GM19324 (cell line): ENCODE measurements at regions not wholly inside any gene's neighbourhood (a gene's known extent, or its start where the extent isn't known, plus 50 kb on each side); places are given as distances from the start of the nearest gene placed in this dataset.
"Not testable (repeated sequence)": the region's sequence is repeated elsewhere in the genome, so short reads cannot be mapped to it uniquely, and the experiment has no call there.

Experiments
- ATAC-seq: cut with Tn5 transposase; IDR thresholded peaks from one replicate; pipeline ENCODE4 v1.9.1; 2021; ENCODE audit warnings: mild to moderate bottlenecking, moderate library complexity; ENCODE audit not compliant: unreplicated experiment, low FRiP score

DNA sequence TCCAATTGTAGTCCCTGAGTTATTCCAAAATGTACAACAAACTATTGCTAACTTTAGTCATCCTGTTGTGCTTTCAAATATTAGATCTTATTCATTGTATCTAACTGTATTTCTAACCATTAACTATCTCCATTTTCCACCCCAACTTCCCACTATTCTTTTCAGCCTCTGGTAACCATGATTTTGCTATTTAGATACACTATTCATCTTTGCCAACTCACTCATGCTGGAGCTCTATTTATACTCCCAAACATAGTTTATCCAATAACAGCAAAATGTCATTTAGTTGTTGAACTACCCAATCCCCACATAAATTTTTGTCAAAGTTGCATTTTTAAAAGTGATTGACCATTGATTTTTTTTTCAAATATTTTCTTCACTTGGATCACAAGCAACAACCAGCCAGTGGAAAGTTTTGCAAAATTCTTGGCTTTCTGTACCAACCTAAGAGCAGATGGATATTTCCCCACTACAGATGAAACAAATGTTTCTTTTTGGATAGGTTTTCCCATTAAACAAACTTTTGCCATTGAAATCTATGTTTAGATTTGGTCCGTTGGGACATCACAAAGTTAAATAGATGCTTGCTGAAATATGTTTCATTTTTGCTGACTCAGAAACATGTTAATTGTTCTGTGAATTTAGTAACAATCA is 866.0 kb downstream of the LTN1 start:
- no peak for ATAC-seq

DNA sequence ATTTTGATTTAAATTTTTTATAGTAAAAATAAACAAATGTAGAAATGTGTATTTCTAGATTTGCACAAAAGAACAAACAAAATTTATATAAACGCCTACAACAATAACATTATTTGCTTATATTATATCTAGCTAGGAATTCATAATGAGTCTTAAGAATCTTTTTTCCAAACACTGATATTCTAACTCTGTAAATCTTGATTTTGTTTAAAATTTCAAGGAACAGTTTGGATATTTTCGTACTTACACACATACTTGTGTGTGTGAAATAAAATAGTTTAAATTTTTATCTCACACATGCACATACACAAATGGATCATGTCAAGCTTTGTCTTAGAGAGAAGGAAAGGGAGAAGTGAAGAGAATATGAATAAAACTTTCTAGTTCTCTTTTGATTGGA is 868.1 kb downstream of the LTN1 start:
- ATAC-seq = no peak

DNA sequence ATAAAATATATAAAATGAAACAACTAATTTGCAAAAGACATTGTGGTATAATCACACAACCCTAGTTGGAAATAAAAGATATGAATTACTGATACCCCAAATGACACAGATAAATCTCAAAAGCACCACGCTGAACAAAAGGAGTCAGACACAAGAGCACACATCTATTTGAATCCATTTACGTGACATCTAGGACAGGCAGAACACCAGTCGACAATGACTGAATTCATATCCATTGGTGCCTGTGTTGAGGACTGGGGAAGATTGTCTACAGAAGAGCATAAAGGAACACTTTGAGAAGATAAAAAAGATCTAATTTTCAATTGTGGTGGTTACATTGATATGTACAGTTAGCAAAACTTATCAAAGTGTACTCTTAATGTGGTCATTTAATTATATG is 874.1 kb downstream of the LTN1 start:
- no peak for ATAC-seq

DNA sequence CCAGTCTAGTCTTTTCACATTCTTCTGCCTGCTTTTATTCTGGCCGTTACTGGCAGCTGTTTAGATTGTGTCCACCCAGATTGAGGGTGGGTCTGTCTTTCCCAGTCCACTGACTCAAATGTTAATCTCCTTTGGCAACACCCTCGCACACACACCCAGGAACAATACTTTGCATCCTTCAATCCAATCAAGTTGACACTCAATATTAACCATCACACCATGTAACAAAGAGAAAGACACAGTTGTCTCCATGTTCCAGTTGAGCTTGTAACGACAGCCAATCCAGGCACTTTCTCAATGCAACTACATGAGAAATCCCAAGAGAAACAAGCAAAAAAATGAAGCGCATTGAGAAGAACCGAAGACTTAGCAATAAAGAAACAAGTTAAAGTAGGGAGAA is 877.7 kb downstream of the LTN1 start:
- ATAC-seq = not testable (repeated sequence)

DNA sequence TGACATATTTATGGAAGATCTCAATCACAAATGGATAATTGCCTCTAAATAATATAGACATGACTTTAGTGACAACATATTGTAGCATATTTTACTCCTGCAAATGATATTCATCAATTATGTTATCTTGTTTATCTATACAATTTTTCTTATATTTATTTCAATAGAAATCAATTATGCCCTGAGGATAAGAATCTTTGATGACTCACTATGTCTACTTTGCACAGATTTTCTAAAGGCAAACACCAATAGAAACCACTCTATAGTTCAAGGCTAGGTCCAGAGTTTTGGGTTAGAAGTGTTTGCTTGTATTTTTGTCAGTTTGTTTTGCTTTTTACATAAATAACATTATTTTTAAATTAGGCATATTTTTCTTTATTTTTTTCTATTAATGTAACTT is 879.0 kb downstream of the LTN1 start:
- ATAC-seq = no peak

DNA sequence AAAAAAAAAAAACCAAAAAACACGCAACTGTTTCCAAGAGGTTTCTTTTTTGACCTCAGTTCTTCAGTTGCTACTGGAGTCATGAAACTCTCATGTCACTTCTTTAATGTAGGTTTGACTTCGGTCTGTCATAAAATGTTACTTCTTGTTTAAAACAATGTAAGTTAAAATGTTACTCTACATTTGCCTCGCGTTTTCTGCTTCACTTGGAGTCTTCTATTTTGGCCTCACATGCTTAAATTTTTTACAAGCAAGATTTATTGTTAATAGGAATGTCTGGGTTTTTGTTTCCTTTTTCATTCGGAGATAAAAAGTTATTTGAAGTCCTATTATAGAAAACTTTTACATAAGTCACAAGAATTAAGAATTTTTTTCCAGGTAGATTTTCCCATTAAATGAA is 880.2 kb downstream of the LTN1 start:
- no peak for ATAC-seq

DNA sequence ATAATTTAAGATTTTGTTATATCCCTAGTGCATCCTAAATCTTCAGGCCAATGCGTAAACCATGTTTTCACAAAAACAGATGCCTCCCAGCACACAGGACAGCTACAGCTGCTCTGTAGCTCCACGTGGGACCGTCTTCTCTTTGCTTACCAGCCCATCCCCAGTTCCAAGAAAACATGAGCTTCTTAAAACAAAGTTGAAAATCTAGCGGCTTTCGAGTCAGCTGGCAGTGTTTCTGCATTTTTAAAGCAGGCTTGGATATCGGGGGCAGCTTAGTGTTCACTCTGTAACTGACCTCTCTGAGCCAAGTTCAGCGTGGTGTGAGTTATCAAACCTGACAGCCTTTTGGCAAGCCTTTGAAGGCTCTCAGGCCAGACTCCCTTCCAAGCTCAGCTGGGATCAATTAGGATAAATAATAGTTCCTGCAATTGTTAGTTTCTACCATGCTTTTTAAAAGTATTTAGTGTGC is 881.5 kb downstream of the LTN1 start:
- no peak for ATAC-seq

DNA sequence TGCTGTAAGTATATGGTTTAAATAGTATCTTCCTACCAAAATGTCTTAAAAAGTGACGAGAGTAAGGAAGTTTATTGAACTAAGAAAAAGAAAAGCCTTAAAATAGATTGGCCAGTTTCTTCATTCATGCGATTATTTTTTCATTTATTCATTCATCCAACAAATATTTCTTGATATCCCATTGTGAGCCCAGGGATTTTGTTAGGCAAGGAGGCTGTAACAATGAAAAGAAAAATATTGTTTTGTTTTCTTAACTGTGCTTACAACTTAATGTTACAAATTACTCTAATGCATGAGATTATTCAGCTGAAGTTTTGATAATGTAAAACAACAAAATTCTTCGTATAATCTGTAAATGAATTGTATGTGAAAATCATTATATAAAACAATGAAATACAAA is 882.0 kb downstream of the LTN1 start:
- ATAC-seq = no peak

DNA sequence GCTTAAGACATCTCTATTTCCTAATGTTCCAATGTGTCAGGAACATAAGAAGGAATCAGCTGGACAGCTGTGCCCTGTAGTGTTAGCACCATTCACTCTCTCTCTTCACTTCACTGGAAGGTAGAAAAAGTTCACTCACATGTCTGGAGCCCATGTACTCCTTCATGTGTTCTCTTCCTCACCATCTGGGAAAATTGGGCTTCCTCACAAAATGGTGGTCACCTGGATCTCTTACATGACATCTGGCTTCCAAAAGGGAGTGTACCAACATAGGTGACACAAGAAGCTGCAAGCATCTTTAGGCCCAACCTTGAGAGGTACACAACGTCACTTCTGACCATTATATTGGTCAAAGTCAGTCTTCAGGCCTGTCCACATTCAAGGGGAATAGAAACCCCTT is 882.6 kb downstream of the LTN1 start:
- no peak for ATAC-seq

DNA sequence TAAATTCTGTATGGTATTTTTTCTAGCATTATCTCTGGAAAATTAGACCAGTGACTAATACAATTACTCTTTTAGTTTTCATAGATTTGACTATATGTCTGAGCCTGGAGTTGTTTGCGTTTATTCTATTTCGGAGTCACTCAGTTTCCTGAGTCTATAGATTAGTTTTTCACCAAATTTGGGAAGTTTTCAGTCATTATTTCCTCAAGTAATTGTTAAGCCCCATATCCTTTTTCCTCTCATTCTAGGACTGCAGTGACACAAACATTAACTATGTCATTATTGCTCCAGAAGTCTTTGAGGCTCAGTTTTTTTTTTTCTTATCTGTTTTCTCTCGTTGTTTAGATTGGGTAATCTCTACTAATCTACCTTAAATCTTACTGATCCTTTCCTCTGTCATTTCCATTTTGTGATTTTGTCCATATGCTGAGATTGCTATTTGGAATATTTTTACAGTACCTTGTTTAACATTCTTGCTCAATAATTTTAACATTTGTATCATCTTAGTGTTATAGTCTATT is 886.2 kb downstream of the LTN1 start:
- ATAC-seq = no peak

DNA sequence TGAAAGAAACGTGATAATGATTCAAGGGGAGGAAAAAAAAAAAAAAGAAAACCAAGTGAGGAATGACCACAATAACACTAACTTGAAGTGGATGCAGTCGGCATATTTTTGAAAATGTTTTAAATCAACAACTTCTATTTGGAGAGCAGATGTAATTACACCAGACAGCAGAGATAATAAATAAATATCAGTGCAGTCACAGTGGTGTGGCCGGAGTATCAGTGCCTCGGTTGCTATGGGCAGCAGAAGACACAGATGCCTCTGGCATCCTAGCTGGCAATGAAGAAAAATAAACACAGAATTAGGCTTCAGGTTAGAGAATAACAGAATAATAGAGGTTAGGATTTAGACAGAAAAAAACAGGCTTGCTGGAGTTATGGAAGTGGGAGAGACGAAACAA is 888.3 kb downstream of the LTN1 start:
- no peak for ATAC-seq

DNA sequence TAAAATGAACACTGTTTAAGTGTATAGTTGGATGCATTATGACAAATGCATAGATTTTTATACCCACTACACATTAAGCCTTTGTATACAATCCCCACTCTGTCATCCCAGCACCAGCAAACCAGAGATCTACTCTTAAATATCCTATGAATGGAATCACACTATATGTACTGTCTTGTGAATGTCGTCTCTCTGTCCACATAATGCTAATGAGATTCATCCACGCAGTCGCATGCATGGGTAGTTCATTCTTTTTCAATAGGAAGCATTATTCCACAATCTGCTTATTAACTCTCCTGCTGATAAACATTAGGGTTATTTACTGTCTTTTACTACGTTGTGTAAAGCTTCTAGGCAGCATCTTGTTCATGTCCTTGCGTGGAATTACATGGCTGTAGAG is 892.3 kb downstream of the LTN1 start:
- no peak for ATAC-seq

DNA sequence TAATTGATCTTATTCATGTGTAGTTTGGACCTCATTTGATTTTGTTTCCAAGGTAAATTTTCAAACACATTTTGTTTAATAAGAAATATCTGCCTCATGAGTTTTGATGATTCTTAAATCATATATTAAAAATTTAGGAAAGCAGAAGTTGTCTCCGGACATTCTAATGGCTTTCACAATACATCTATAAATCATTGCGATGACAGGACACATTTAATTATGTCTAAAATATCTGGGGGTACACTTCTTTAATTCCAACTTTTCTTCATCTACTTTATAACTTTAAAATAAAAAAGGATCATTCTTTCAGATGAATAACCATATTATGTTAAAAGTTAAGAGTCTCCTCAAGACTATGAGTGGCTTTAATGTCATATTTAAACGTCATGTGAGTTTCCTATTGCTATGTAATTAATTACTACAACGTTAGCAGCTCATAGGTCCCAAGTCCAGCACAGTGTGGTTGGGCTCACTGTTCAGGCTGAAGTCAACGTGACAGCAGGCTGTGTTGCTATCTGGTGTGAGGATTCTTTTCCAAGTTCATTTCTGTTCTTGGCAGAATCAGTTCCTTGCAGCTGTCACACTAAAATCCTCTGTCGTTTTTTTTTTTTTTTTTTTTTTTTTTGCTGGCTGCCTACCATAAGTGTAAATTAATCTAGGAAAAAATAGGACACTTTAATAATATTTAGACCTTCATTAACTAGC is 893.5 kb downstream of the LTN1 start:
- ATAC-seq = no peak

DNA sequence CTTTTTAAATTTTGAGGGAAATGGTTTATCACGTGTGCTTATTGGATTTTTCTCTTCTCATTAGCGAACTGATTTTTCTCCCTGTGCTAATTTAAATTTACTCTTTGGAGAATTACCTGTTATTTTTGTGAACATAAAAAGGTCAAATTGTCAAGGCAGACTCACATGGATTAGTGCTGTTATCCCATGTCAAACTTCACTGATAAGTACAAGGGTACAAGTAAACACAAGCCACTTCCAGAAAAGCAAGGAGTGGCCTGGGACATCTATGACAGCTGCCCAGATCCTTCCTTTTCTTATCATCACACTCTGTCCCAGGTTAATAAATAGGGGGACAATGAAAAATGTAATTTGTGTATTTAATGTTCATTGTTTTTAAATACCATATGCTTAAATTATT is 901.2 kb downstream of the LTN1 start:
- no peak for ATAC-seq

DNA sequence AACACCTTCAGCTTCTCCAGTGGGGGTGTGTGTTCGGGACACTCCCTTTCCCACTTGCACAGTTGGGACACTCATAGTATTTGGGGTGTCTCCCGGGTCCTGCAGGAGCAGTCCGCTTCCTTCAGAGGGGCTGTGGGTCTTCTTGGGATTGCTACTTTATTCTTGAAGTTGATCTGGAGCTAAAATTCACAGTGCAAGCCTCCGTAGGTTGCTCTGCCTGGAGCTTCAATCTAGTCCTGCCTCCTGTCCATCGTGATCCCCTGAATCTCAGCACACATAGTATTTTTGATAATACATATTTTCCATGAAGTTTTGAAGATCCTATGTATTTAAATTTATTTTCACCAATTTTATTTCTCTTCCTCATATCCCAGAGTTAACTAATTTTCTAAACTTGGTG is 902.1 kb downstream of the LTN1 start:
- ATAC-seq = no peak

DNA sequence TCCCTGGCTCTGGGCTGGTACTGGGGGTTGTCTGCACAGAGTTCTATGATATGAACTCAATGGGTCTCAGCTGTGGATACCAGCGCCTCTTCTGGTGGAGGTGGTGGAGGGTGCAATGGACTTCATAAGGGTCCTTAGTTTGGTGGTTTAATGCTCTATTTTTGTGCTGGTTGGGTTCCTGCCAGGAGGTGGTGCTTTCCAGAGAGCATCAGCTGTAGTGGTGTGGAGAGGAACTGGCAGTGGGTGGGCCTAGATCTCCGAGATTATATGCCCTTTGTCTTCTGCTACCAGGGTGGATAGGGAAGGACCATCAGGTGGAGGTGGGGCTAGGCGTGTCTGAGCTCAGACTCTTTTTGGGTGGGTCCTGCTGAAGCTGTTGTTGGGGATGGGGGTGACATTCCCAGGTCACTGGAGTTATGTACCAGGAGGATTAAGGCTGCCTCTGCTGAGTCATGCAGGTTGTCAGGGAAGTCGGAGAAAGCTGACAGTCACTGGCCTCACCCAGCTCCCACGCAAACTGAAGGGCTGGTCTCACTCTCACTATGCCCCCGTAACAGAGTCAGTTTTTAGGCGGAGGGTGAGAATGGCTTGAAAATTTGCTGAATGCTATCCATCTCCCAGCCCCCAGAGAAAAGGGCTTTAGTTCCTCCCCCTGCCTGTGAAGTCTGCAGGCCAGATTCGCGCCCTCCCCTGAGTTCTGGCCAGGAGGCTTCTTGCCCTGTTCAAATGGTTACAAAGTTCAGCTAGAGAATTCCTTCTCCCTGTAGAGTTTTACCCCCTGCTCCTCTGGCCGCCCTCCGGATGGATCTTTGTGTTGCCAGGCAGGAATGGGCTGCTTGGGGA is 902.9 kb downstream of the LTN1 start:
- ATAC-seq = no peak

DNA sequence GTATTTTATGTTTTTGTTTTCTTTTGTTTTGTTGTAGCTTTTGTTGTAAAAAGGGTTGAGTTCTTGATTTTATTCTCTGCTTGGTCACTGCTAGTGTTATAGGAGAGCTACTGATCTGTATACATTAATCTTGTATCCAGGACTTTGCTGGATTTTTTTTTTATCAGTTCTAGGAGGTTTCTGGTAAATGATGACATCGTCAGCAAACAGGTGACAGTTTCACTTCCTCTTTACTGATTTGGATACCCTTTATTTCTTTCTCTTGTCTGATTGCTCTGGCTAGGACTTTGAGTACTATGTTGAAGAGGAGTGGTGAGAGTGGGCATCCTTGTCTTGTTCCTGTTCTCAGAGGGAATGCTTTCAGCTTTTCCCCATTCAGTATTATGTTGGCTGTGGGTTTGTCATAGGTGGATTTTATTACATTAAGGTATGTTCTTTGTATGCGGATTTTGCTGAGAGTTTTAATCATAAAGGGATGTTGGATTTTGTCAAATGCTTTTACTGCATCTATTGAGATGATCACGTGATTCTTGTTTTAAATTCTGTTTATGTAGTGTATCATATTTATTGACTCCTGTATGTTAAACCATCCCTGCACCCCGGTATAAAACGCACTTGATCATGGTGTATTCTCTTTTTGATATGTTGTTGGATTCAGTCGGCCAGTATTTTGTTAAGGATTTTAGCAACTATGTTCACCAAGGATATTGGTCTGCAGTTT is 905.7 kb downstream of the LTN1 start:
- no peak for ATAC-seq

DNA sequence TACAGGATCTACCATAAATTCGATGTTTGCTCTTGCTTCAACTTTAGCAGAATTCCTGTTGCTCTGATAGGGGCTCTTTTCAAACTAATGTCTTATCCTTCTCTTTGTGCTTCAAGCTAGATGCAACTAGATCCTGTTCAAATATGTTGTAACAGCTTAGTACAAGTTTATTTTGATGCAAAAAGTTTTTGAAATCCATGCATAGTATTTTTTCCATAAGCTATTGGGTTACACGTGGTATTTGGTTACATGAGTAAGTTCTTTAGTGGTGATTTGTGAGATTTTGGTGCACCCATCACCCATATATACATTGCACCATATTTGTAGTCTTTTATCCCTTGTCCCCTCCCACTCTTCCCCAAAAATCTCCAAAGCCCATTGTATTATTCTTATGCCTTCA is 907.7 kb downstream of the LTN1 start:
- no peak for ATAC-seq

DNA sequence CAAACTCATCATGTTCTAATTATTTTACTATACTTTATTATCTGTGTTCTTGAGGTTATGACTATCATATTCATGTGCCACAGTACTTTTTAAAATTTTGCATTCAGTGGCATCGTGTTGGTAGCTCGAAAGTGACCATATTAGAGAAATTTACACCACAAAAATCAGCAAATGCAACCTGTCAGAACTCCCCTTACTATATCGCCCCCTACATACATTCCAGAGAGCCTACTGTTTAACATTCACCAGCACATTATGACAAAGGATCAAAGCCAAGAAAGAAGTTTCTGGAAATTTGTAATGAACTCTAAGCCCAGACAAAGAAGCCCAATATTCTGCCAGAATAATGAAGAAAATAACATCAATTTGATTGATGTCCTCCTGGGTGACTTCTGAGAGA is 909.3 kb downstream of the LTN1 start:
- ATAC-seq = no peak

DNA sequence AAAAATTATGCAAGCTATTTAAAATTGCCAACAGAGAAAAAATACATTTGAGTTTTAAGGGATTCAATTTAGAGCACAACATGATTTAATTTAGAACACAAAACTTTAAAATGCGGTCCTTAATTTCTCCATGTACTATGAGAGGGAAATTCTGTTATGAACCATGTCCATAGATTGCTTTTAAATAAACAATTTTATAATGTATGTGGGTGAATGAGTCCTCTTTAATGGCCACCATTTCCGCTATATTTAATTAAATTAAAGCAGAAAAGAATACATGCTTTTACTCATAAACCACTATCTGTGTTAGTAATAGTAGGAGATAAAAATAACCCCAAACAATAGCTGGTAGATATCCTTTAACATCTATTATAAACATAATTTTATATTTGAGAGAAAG is 914.6 kb downstream of the LTN1 start:
- ATAC-seq = no peak

DNA sequence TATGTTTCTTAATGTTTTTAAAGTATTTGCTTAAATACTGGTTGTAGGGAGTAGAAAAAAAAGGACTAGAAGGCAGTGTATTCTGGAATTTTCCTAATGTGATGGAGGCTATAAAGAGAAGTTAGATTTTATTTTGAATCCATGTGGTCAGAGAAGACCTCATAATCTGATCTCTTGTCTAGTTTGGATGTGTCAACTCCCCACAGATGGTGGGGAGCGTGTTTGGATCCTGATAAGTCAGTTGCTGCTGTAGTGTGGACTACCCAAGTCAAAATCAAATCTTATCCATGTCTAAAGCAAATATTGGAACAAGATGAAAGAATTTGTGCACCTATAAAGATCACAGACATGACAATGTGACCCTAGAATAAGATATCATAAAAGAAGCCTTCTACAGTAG is 918.0 kb downstream of the LTN1 start:
- no peak for ATAC-seq
